ENCODE measurements at regions not wholly inside any gene's neighbourhood (a gene's known extent, or its start where the extent isn't known, plus 50 kb on each side); places are given as distances from the start of the nearest gene placed in this dataset.
"Not testable (repeated sequence)": the region's sequence is repeated elsewhere in the genome, so short reads cannot be mapped to it uniquely, and the experiment has no call there.

- TF ChIP-seq CTCF (IDR thresholded peaks at IDR 0.05; ENCODE audit: borderline replicate concordance, control extremely low read depth, extremely low read depth, insufficient read depth, missing control alignments) = no peak
- DNase-seq (ENCODE audit: low spot score) = no peak
- in situ Hi-C loops (cut with MboI; ENCODE audit: low sequenced_read_pairs, unreplicated experiment) = no loop called here
Observed at GRCh38 chr5:51802551-51803184, 419.4 kb downstream of the ISL1 start.

- in situ Hi-C loops (cut with MboI; ENCODE audit: low sequenced_read_pairs, unreplicated experiment) = no loop called here
- DNase-seq (ENCODE audit: low spot score) = no peak
- TF ChIP-seq CTCF (IDR thresholded peaks at IDR 0.05; ENCODE audit: borderline replicate concordance, control extremely low read depth, extremely low read depth, insufficient read depth, missing control alignments) = no peak
Observed at GRCh38 chr5:51806677-51807076, 423.4 kb downstream of the ISL1 start.

- TF ChIP-seq CTCF (IDR thresholded peaks at IDR 0.05; ENCODE audit: borderline replicate concordance, control extremely low read depth, extremely low read depth, insufficient read depth, missing control alignments) = no peak
- in situ Hi-C loops (cut with MboI; ENCODE audit: low sequenced_read_pairs, unreplicated experiment) = no loop called here
- no peak for DNase-seq (ENCODE audit: low spot score)
Observed at GRCh38 chr5:51810592-51810991, 427.3 kb downstream of the ISL1 start.

- TF ChIP-seq CTCF (IDR thresholded peaks at IDR 0.05; ENCODE audit: borderline replicate concordance, control extremely low read depth, extremely low read depth, insufficient read depth, missing control alignments) = no peak
- in situ Hi-C loops (cut with MboI; ENCODE audit: low sequenced_read_pairs, unreplicated experiment) = no loop called here
- DNase-seq (ENCODE audit: low spot score) = no peak
Observed at GRCh38 chr5:51811883-51812471, 428.7 kb downstream of the ISL1 start.

- DNase-seq (ENCODE audit: low spot score); in situ Hi-C loops (cut with MboI; ENCODE audit: low sequenced_read_pairs, unreplicated experiment): not testable (repeated sequence)
Observed at GRCh38 chr5:51814817-51815216, 431.6 kb downstream of the ISL1 start.

- in situ Hi-C loops (cut with MboI; ENCODE audit: low sequenced_read_pairs, unreplicated experiment) = no loop called here
- TF ChIP-seq CTCF (IDR thresholded peaks at IDR 0.05; ENCODE audit: borderline replicate concordance, control extremely low read depth, extremely low read depth, insufficient read depth, missing control alignments) = no peak
Observed at GRCh38 chr5:51816427-51816826, 433.2 kb downstream of the ISL1 start.

GRCh38 chr5:51821697-51822096, 438.4 kb downstream of the ISL1 start:
- DNase-seq (ENCODE audit: low spot score) = no peak

More at GRCh38 chr5:51816427-51816826, 433.2 kb downstream of the ISL1 start:
- no peak for DNase-seq (ENCODE audit: low spot score)

More at GRCh38 chr5:51821697-51822096, 438.4 kb downstream of the ISL1 start:
- no peak for TF ChIP-seq CTCF (IDR thresholded peaks at IDR 0.05; ENCODE audit: borderline replicate concordance, control extremely low read depth, extremely low read depth, insufficient read depth, missing control alignments)
- in situ Hi-C loops (cut with MboI; ENCODE audit: low sequenced_read_pairs, unreplicated experiment) = no loop called here
